OCI-LY3 (cell line): ENCODE measurements at regions not wholly inside any gene's neighbourhood (a gene's known extent, or its start where the extent isn't known, plus 50 kb on each side); places are given as distances from the start of the nearest gene placed in this dataset.

Experiments
- H2AFZ ChIP-seq: fragments of 200-600, 300-600 bp; shearing (Covaris generic); 2 replicates; pipeline ENCODE4 v1.6.0; 2014; ENCODE audit warnings: antibody characterized with exemption, low read depth, low read length
- H3K27ac ChIP-seq: fragments of 200-600, 300-600 bp; sonication (generic); 2 replicates; pipeline ENCODE4 v1.5.1; 2014; ENCODE audit warnings: mild to moderate bottlenecking, low read length, moderate library complexity, mixed read lengths
- H3K27me3 ChIP-seq: fragments of 200-600, 300-600 bp; sonication (generic); 2 replicates; pipeline ENCODE4 v1.6.1; 2014; ENCODE audit warnings: low read depth, low read length, mixed read lengths
- H3K36me3 ChIP-seq: fragments of 200-600, 300-600 bp; sonication (generic); replicated peaks from 2 replicates; pipeline ENCODE3; 2014; ENCODE audit warnings: low read depth, low read length, mixed read lengths
- H3K4me1 ChIP-seq: fragments of 300-600, 200-600 bp; sonication (generic); 2 replicates; pipeline ENCODE4 v1.6.1; 2014; ENCODE audit warnings: low read length, mixed read lengths
- H3K4me2 ChIP-seq: fragments of 200-600, 300-600 bp; sonication (generic); 2 replicates; pipeline ENCODE4 v1.6.1; 2014; ENCODE audit warnings: low read length, mixed read lengths
- H3K4me3 ChIP-seq: fragments of 300-600, 200-600 bp; sonication (generic); 2 replicates; pipeline ENCODE4 v1.5.1; 2014; ENCODE audit warnings: antibody characterized with exemption, mild to moderate bottlenecking, low read length, moderate library complexity
- H3K79me2 ChIP-seq: fragments of 300-600, 200-600 bp; shearing (Covaris generic); 2 replicates; pipeline ENCODE4 v1.6.1; 2014; ENCODE audit warnings: mild to moderate bottlenecking, low read length, mixed read lengths
- H3K9ac ChIP-seq: fragments of 300-600, 200-600 bp; shearing (Covaris generic); 2 replicates; pipeline ENCODE4 v1.6.0; 2014; ENCODE audit warnings: mild to moderate bottlenecking, low read length, moderate library complexity
- H3K9me3 ChIP-seq: fragments of 200-600, 300-600 bp; shearing (Covaris generic); 2 replicates; pipeline ENCODE4 v1.6.1; 2014; ENCODE audit warnings: low read length, mixed read lengths; ENCODE audit not compliant: insufficient read depth
- H4K20me1 ChIP-seq: fragments of 200-600, 300-600 bp; sonication (generic); 2 replicates; pipeline ENCODE4 v1.6.1; 2016; ENCODE audit warnings: low read length, mixed read lengths; ENCODE audit not compliant: insufficient read depth
- EZH2phosphoT487 ChIP-seq: fragments of 200-600 bp; shearing (Covaris generic); IDR thresholded peaks from 2 replicates; pipeline ENCODE4 v1.6.1; 2018; ENCODE audit warnings: antibody characterized with exemption, mixed run types, low read depth
- TF ChIP-seq, protein P1 (sequence below): fragments of 200-600, 300-600 bp; sonication (generic); IDR thresholded peaks from 2 replicates; pipeline ENCODE4 v1.5.1; 2014; ENCODE audit warnings: antibody characterized with exemption, low read length, low read depth

DNA sequence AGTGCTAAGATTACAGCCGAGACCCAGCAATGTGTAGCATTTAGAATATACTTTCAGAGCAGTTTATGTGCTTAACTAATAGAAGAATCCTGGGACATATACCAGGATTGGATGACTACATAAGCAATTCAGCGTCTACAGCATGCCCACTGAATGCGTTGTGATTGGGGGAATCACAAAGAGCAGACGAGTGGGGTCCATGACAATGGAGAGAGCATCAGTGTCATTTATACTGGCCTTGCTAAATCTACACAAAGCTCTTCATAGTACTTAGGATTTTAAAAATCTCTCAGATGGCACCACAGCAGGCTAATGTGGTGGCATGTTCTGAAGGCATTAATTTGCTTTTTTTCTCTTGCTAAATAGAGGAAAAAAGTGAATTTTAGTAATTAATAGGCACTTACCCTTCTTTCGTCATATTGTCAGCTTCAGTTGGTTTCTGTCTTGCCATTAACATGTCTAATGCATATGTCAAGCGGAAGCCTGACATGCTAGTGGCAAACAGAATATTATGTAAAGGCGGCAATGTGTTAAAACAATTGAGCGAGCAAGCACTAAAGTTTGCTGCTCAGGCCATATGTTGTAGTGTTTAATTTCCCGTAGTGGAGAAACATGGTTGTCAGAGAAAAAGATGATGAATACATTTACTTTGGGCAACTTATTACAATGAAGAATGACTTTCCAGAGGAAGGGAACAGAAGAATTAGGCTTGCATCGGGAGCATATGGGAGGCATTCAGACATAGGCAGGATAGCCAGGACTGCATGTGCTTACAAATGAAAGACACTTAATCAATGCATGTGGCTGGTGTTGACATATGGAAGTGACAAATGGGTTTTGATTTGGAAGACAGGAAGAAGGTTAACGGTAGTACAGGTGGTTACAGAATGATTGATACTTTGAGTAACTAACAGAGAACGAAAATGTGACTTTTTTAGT lies 145.2 kb downstream of the ICOS start:
- Histone ChIP-seq H3K27ac (no peak overlapping the region), H3K4me2 (no peak overlapping the region)
- TF ChIP-seq EZH2phosphoT487, result no peak
- TF ChIP-seq, protein P1, sequence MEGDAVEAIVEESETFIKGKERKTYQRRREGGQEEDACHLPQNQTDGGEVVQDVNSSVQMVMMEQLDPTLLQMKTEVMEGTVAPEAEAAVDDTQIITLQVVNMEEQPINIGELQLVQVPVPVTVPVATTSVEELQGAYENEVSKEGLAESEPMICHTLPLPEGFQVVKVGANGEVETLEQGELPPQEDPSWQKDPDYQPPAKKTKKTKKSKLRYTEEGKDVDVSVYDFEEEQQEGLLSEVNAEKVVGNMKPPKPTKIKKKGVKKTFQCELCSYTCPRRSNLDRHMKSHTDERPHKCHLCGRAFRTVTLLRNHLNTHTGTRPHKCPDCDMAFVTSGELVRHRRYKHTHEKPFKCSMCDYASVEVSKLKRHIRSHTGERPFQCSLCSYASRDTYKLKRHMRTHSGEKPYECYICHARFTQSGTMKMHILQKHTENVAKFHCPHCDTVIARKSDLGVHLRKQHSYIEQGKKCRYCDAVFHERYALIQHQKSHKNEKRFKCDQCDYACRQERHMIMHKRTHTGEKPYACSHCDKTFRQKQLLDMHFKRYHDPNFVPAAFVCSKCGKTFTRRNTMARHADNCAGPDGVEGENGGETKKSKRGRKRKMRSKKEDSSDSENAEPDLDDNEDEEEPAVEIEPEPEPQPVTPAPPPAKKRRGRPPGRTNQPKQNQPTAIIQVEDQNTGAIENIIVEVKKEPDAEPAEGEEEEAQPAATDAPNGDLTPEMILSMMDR, result no peak

DNA sequence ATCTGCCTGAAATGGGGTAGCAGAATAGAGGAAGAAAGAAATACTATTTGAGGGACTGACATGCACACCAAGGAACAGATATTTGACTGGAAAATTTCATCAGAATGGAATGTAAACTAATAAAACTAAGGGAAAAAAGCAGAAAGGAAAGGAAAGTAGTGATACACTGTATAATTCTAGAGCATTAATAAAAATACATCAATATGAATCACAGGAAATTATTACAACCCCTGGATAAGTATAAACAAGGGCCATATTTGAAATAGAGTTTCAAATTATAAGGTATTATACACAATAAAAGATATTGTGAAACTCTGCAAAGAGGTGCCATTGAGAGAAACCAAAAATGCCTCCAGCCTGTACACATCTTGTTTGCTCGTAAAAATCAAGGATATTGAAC lies 149.6 kb downstream of the ICOS start:
- H3K36me3 ChIP-seq, result no peaks in the 10 kb centered on the region
- no peaks in the 10 kb centered on the region for H4K20me1 ChIP-seq
- H3K79me2 ChIP-seq, result no peaks in the 10 kb centered on the region
- no peak overlapping the region for H3K27ac ChIP-seq
- H3K4me3 ChIP-seq, result no peak overlapping the region
- H2AFZ ChIP-seq, result no peak overlapping the region
- no peak overlapping the region for H3K9ac ChIP-seq
- no peak overlapping the region for H3K4me2 ChIP-seq
- no peaks in the 10 kb centered on the region for H3K9me3 ChIP-seq
- H3K27me3 ChIP-seq, result no peaks in the 10 kb centered on the region
- no peaks in the 10 kb centered on the region for H3K4me1 ChIP-seq
- TF ChIP-seq, protein P1, result no peak
- TF ChIP-seq EZH2phosphoT487, result no peak

More for the DNA sequence above, 145.2 kb downstream of the ICOS start:
- Histone ChIP-seq H3K36me3 (no peaks in the 10 kb centered on the region), H3K9me3 (no peaks in the 10 kb centered on the region), H2AFZ (no peak overlapping the region), H3K27me3 (no peaks in the 10 kb centered on the region), H3K4me3 (no peak overlapping the region), H3K79me2 (no peaks in the 10 kb centered on the region), H3K9ac (no peak overlapping the region), H4K20me1 (no peaks in the 10 kb centered on the region), H3K4me1 (no peaks in the 10 kb centered on the region)

DNA sequence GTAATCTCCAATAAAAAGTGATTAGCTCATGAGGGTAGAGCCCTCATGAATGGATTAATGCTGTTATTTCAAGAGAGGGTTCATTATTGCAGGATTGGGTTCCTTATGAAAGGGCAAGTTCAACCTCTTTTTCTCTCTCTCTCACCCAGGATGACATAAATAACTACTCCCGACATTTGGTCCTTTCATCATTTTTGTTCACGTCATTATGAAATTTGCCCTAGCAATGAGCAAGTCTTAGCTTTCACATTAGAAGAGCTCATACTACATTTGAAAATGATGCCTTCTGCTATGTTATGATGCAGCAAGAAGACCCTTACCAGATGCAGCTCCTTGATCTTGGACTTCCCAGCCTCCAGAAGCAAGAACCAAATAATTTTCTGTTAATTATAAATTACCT lies 152.5 kb downstream of the ICOS start:
- no peak overlapping the region for H3K4me2 ChIP-seq
- no peak overlapping the region for H3K9ac ChIP-seq
- no peaks in the 10 kb centered on the region for H3K4me1 ChIP-seq
- no peak overlapping the region for H3K27ac ChIP-seq
- H2AFZ ChIP-seq, result no peak overlapping the region
- no peaks in the 10 kb centered on the region for H3K36me3 ChIP-seq
- no peaks in the 10 kb centered on the region for H4K20me1 ChIP-seq
- TF ChIP-seq EZH2phosphoT487, result no peak
- TF ChIP-seq, protein P1, result no peak
- H3K27me3 ChIP-seq, result no peaks in the 10 kb centered on the region
- H3K4me3 ChIP-seq, result no peak overlapping the region
- H3K9me3 ChIP-seq, result no peaks in the 10 kb centered on the region
- H3K79me2 ChIP-seq, result no peaks in the 10 kb centered on the region

DNA sequence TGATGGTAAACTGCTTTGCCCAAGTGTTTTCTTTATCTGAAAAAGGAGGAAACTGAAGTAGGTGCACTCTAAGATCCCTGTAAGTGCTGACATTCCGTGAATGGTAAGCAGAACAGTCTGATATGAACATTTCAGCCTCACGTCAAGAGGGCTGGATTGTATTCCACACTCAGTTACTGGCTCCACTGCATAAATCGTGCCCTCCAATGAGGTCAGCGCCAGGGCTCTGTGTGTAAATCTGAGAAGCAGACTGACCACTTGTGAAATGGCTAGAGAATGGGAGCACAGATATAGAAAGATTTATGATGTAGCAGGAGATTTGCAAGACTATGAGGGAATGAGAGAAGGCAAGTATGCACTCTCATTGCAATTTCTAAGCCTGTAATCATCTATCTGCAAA lies 153.0 kb downstream of the ICOS start:
- TF ChIP-seq, protein P1, result no peak
- TF ChIP-seq EZH2phosphoT487, result no peak
- H3K9ac ChIP-seq, result no peak overlapping the region

More for the DNA sequence above, 153.0 kb downstream of the ICOS start:
- no peaks in the 10 kb centered on the region for H3K9me3 ChIP-seq
- H3K27ac ChIP-seq, result no peak overlapping the region
- H3K36me3 ChIP-seq, result no peaks in the 10 kb centered on the region
- no peaks in the 10 kb centered on the region for H3K79me2 ChIP-seq
- H3K4me3 ChIP-seq, result no peak overlapping the region
- H3K27me3 ChIP-seq, result no peaks in the 10 kb centered on the region
- H2AFZ ChIP-seq, result no peak overlapping the region
- H3K4me2 ChIP-seq, result no peak overlapping the region
- H4K20me1 ChIP-seq, result no peaks in the 10 kb centered on the region
- H3K4me1 ChIP-seq, result no peaks in the 10 kb centered on the region
